Trophoblast cell (in vitro differentiated cells and primary cell): ENCODE measurements at regions not wholly inside any gene's neighbourhood (a gene's known extent, or its start where the extent isn't known, plus 50 kb on each side); places are given as distances from the start of the nearest gene placed in this dataset.

Source experiments
- DNase-seq, 2 donors: peaks; one replicate each; pipeline ENCODE4 v3.0.0-alpha.2; 2016
- H2AFZ ChIP-seq: 2 replicates; pipeline ENCODE4 v1.6.1; 2013; ENCODE audit warnings: low read length, moderate library complexity, mild to moderate bottlenecking; ENCODE audit not compliant: insufficient read depth, poor library complexity
- H2AK5ac ChIP-seq: 2 replicates; pipeline ENCODE4 v1.6.1; 2013; ENCODE audit warnings: mild to moderate bottlenecking, low read length
- H2BK120ac ChIP-seq: 2 replicates; pipeline ENCODE4 v1.6.1; 2013; ENCODE audit warnings: low read length, mild to moderate bottlenecking, moderate library complexity; ENCODE audit not compliant: insufficient read depth, poor library complexity
- H2BK12ac ChIP-seq: 2 replicates; pipeline ENCODE4 v1.6.1; 2013; ENCODE audit warnings: mild to moderate bottlenecking, low read length, moderate library complexity
- H2BK5ac ChIP-seq: 2 replicates; pipeline ENCODE4 v1.6.1; 2013; ENCODE audit warnings: low read length, low read depth, moderate library complexity, mild to moderate bottlenecking; ENCODE audit not compliant: poor library complexity
- H3K14ac ChIP-seq: 2 replicates; pipeline ENCODE4 v1.6.1; 2013; ENCODE audit warnings: mild to moderate bottlenecking, low read length
- H3K18ac ChIP-seq: 2 replicates; pipeline ENCODE4 v1.6.1; 2013; ENCODE audit warnings: mild to moderate bottlenecking, low read length
- H3K23ac ChIP-seq: 2 replicates; pipeline ENCODE4 v1.6.1; 2013; ENCODE audit warnings: low read length
- H3K27ac ChIP-seq: 2 replicates; pipeline ENCODE4 v1.5.1; 2013; ENCODE audit warnings: low read depth, mild to moderate bottlenecking, inconsistent platforms, low read length, moderate library complexity
- H3K27me3 ChIP-seq: 2 replicates; pipeline ENCODE4 v1.6.1; 2013; ENCODE audit warnings: inconsistent platforms, mild to moderate bottlenecking, low read length, moderate library complexity; ENCODE audit not compliant: insufficient read depth
- H3K36me3 ChIP-seq, 2 experiments: 1 replicate in 1 of 2; 2 replicates in 1 of 2; pipeline ENCODE4 v1.6.1; 2013; ENCODE audit warnings: low read length in 2 of 2, mild to moderate bottlenecking in 2 of 2, moderate library complexity in 1 of 2; ENCODE audit not compliant: insufficient read depth in 2 of 2, control insufficient read depth in 1 of 2
- H3K4ac ChIP-seq: 2 replicates; pipeline ENCODE4 v1.6.1; 2013; ENCODE audit warnings: low read depth, mild to moderate bottlenecking, low read length, moderate library complexity
- H3K4me1 ChIP-seq, 2 experiments: 1 replicate in 1 of 2; 2 replicates in 1 of 2; pipeline ENCODE4 v1.6.1; 2013; ENCODE audit warnings: low read length in 2 of 2, mild to moderate bottlenecking in 2 of 2, moderate library complexity in 1 of 2; ENCODE audit not compliant: insufficient read depth in 2 of 2, control insufficient read depth in 1 of 2
- H3K4me2 ChIP-seq: 2 replicates; pipeline ENCODE4 v1.6.1; 2013; ENCODE audit warnings: inconsistent platforms, mild to moderate bottlenecking, low read length, moderate library complexity
- H3K4me3 ChIP-seq: 2 replicates; pipeline ENCODE4 v1.5.1; 2013; ENCODE audit warnings: mild to moderate bottlenecking, low read depth, low read length, inconsistent platforms
- H3K79me1 ChIP-seq: one replicate; pipeline ENCODE4 v1.6.1; 2013; ENCODE audit warnings: low read length
- H3K79me2 ChIP-seq: 2 replicates; pipeline ENCODE4 v1.6.1; 2013; ENCODE audit warnings: low read length, mild to moderate bottlenecking; ENCODE audit not compliant: control insufficient read depth, insufficient read depth, poor library complexity
- H3K9ac ChIP-seq: 2 replicates; pipeline ENCODE4 v1.6.1; 2013; ENCODE audit warnings: mild to moderate bottlenecking, low read length
- H3K9me3 ChIP-seq: 2 replicates; pipeline ENCODE4 v1.6.1; 2013; ENCODE audit warnings: low read depth, mild to moderate bottlenecking, control low read depth, inconsistent platforms, low read length; ENCODE audit not compliant: insufficient read depth
- H4K12ac ChIP-seq: 2 replicates; pipeline ENCODE4 v1.6.1; 2013; ENCODE audit warnings: low read depth, mild to moderate bottlenecking, low read length, moderate library complexity
- H4K8ac ChIP-seq: 2 replicates; pipeline ENCODE4 v1.6.1; 2013; ENCODE audit warnings: low read depth, mild to moderate bottlenecking, low read length, moderate library complexity
- H4K91ac ChIP-seq: one replicate; pipeline ENCODE4 v1.6.1; 2013; ENCODE audit warnings: low read depth, mild to moderate bottlenecking, low read length, moderate library complexity
- WGBS: extraction: QIAGEN DNeasy Blood & Tissue Kit; methylation state at CpG from one replicate; pipeline ENCODE4 v1.1.7; 2013; ENCODE audit warnings: missing lambda C conversion rate; ENCODE audit not compliant: insufficient read length, insufficient coverage; ENCODE audit errors: extremely low coverage; 5-methylcytosine and 5-hydroxymethylcytosine counted together

DNA sequence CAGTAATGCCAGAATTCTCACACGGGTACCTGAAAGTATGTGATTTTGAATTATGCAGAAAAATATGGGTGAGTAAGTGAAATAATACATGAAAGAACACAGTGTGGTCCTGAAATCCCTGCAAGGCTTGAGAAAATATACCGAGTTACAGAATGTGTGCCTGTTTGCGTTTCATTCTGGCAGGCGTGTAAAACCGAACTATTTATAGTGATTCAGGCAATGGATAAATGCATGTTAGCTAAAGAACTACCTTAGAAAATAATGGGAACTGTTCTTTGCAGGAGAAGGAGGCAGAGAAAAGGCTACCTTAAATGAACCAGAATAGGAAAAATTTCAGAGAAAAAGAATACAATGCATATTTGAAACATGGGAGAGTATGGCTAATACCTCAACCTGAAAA, 145.8 kb upstream of the KCNQ5 start:
- H3K79me2 ChIP-seq = no peaks in the 10 kb centered on the region
- no peak overlapping the region for H3K4me2 ChIP-seq
- H3K14ac ChIP-seq = no peak overlapping the region
- no peaks in the 10 kb centered on the region for H3K36me3 ChIP-seq
- no peak overlapping the region for H2BK5ac ChIP-seq
- H2AK5ac ChIP-seq = no peak overlapping the region
- no peak overlapping the region for H2BK12ac ChIP-seq
- no peak overlapping the region for H3K9ac ChIP-seq
- no peak for DNase-seq
- no peak overlapping the region for H3K18ac ChIP-seq
- no peaks in the 10 kb centered on the region for H3K9me3 ChIP-seq
- no peak overlapping the region for H3K4me3 ChIP-seq
- H2BK120ac ChIP-seq = no peak overlapping the region
- no peaks in the 10 kb centered on the region for H3K79me1 ChIP-seq
- no peak overlapping the region for H4K12ac ChIP-seq
- no peak overlapping the region for H3K27ac ChIP-seq
- WGBS = no CpG with 5 or more reads among the region's 5 CpGs
- no peak overlapping the region for H3K23ac ChIP-seq
- H4K91ac ChIP-seq = no peak overlapping the region
- no peak overlapping the region for H2AFZ ChIP-seq
- H4K8ac ChIP-seq = no peak overlapping the region
- no peaks in the 10 kb centered on the region for H3K27me3 ChIP-seq
- H3K4ac ChIP-seq = no peak overlapping the region
- H3K4me1 ChIP-seq = no peaks in the 10 kb centered on the region

DNA sequence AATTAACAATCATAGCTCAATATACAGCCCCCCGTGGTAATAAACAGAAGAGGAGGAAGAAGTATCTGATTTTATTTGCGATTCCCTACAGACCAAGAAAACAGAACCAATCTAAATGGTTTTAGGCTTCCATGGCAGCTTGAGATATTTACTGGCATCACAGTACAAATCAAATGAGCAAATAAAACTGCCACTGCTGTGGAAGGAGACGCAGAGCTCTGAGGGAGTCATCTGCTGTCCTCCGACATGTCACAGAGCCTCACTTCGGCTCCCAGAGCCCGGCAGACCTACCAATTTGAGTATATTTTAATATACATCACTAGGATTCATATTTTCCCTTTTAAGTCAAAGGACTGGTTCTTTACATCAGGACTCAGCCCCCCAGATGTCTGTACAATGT, 145.2 kb upstream of the KCNQ5 start:
- Histone ChIP-seq H3K4me2 (no peak overlapping the region), H4K91ac (no peak overlapping the region), H4K12ac (no peak overlapping the region), H2AFZ (no peak overlapping the region), H3K4me3 (no peak overlapping the region), H3K4me1 (no peaks in the 10 kb centered on the region), H3K4ac (no peak overlapping the region), H3K79me1 (no peaks in the 10 kb centered on the region), H3K14ac (no peak overlapping the region), H3K23ac (no peak overlapping the region), H3K27me3 (no peaks in the 10 kb centered on the region), H3K9ac (no peak overlapping the region), H2BK12ac (no peak overlapping the region), H3K36me3 (no peaks in the 10 kb centered on the region), H4K8ac (no peak overlapping the region), H2BK120ac (no peak overlapping the region), H3K27ac (no peak overlapping the region), H3K18ac (no peak overlapping the region), H2AK5ac (no peak overlapping the region), H3K9me3 (no peaks in the 10 kb centered on the region), H2BK5ac (no peak overlapping the region), H3K79me2 (no peaks in the 10 kb centered on the region)
- DNase-seq = no peak
- no CpG with 5 or more reads among the region's 6 CpGs for WGBS

DNA sequence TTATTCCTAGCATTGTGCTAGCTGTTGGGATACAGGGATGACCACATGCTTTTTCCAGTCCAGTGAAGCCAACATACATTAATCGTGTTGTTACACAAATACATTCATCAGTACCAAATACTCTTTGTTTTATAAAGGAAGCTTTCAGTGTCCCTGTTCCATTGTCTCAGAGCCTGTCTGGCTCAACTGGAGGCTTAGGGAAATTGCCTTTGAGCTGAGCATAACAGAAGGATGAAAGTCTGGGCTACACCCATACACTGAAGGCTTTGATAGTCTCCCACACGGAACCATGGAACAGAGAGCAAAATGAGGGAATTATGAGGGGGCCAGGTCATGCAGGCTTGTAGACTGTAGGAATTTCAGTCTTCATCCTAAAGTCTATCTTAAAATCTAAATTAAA, 126.4 kb upstream of the KCNQ5 start:
- Histone ChIP-seq H4K12ac (no peak overlapping the region), H3K79me2 (no peaks in the 10 kb centered on the region), H3K9me3 (no peaks in the 10 kb centered on the region), H2BK120ac (no peak overlapping the region), H3K4ac (no peak overlapping the region), H2AK5ac (no peak overlapping the region), H3K27ac (no peak overlapping the region), H2AFZ (no peak overlapping the region), H3K36me3 (no peaks in the 10 kb centered on the region), H3K14ac (no peak overlapping the region), H4K8ac (no peak overlapping the region), H3K9ac (no peak overlapping the region), H3K27me3 (no peaks in the 10 kb centered on the region), H3K18ac (no peak overlapping the region), H3K23ac (no peak overlapping the region), H3K79me1 (no peaks in the 10 kb centered on the region), H4K91ac (no peak overlapping the region), H2BK12ac (no peak overlapping the region), H2BK5ac (no peak overlapping the region), H3K4me2 (no peak overlapping the region), H3K4me1 (no peaks in the 10 kb centered on the region), H3K4me3 (no peak overlapping the region)
- DNase-seq = no peak
- no CpG with 5 or more reads among the region's 2 CpGs for WGBS

DNA sequence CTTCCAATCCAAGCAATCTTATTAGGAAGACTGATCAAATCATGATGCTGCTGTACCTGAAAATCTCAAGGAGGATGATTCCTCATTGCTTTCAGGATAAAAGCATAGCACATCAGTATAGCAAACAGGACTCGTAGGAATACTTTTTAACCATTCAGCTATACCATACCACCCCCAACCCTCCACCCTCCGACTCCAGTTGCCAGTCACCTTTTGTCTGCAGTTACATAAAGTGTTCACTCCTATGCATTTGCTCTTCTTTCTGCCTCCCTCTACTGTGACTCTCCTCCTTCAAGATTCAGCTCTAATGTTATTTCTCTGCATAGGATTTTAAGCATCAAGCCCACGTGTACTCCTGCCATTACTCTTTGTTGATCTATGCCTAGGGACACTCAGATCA, 124.7 kb upstream of the KCNQ5 start:
- Histone ChIP-seq H3K18ac (no peak overlapping the region), H3K23ac (no peak overlapping the region), H3K14ac (no peak overlapping the region), H4K91ac (no peak overlapping the region), H4K12ac (no peak overlapping the region), H2BK120ac (no peak overlapping the region), H2BK5ac (no peak overlapping the region), H3K4ac (no peak overlapping the region), H3K27ac (no peak overlapping the region), H3K4me2 (no peak overlapping the region), H3K9ac (no peak overlapping the region), H2AFZ (no peak overlapping the region), H2AK5ac (no peak overlapping the region), H3K27me3 (no peaks in the 10 kb centered on the region), H3K9me3 (no peaks in the 10 kb centered on the region), H3K4me1 (no peaks in the 10 kb centered on the region), H3K79me2 (no peaks in the 10 kb centered on the region), H3K36me3 (no peaks in the 10 kb centered on the region), H3K79me1 (no peaks in the 10 kb centered on the region), H4K8ac (no peak overlapping the region), H3K4me3 (no peak overlapping the region), H2BK12ac (no peak overlapping the region)
- no peak for DNase-seq
- no CpG with 5 or more reads among the region's 3 CpGs for WGBS
